ENCODE measurements at regions not wholly inside any gene's neighbourhood (a gene's known extent, or its start where the extent isn't known, plus 50 kb on each side); places are given as distances from the start of the nearest gene placed in this dataset.
A peak's percentile ranks its signal among the peaks of the same experiment; 100 is the strongest.
"Not testable (repeated sequence)": the region's sequence is repeated elsewhere in the genome, so short reads cannot be mapped to it uniquely, and the experiment has no call there.

DNA sequence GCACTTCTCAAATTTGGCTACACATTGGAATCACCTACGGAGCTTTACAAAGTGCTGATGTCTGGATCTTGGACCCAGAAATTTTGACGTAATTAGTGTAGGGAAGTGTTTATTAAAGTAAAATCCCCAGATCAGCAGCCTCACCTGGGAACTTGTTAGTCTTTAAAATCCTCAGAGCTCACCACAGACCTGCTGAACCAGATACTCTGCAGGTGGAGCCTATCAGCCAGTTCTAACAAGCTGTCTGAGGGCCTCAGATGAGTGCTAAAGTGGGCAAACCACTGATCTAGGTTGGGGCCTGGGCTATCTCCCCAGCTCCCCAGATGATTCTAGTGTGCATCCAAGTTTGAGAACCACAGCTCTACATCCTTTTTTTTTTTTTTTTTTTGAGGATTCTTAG lies 436.0 kb downstream of the ETS1 start:
- no peak for DNase-seq

DNA sequence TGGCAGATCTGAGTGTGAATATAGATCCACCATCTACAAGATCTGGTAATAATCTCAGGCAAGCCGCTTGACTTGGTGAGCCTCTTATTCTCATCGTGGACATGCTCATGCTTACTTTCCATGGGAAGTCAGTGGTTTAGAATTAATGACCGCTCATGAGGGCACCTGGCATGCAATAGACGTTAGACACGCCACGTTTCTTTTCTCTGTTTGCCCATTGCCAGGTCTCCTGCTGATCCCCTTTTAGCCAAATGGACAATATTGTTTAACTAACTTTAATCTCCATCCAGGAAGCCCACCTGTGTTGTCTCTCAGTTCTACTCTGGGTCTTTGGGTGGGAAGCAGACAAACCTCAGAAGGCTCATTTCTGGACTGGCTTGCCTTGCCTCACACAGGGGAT lies 439.1 kb downstream of the ETS1 start:
- no peak for DNase-seq

- DNase-seq = no peak
Measured at GRCh38 chr11:128146926-128147605, 440.3 kb downstream of the ETS1 start.

DNA sequence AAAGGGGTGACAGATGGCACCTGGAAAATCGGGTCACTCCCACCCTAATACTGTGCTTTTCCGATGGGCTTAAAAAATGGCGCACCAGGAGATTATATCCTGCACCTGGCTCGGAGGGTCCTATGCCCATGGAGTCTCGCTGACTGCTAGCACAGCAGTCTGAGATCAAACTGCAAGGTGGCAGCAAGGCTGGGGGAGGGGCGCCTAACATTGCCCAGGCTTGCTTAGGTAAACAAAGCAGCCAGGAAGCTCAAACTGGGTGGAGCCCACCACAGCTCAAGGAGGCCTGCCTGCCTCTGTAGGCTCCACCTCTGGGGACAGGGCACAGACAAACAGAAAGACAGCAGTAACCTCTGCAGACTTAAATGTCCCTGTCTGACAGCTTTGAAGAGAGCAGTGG lies 447.1 kb downstream of the ETS1 start:
- DNase-seq = not testable (repeated sequence)

GRCh38 chr11:128135451-128135850 lies 451.9 kb downstream of the ETS1 start:
- no peak for DNase-seq

DNA sequence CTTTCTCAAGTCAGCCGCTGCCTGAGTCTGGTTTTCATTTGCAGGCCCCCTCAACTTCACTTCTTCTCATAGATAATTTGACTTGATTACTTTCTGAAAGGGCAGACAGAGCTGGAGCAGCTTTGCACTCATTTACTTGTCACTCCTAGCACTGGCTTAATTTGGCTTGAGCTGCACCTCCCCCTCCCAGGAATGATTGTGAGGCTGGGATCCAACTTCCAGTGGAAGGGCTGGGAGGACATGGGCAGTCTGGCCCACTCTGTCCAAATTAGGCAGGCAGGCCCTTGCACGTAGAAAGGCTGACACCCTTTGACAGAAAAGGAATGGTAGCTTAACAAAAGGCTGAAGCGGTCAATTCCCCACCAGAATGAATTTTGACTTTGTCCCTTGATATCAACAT lies 453.9 kb downstream of the ETS1 start:
- no peak for DNase-seq

GRCh38 chr11:128130052-128130451 lies 457.3 kb downstream of the ETS1 start:
- DNase-seq = no peak

GRCh38 chr11:128125723-128126122 lies 461.6 kb downstream of the ETS1 start:
- DNase-seq = no peak

GRCh38 chr11:128116885-128117284 lies 470.5 kb downstream of the ETS1 start:
- no peak for DNase-seq

DNA sequence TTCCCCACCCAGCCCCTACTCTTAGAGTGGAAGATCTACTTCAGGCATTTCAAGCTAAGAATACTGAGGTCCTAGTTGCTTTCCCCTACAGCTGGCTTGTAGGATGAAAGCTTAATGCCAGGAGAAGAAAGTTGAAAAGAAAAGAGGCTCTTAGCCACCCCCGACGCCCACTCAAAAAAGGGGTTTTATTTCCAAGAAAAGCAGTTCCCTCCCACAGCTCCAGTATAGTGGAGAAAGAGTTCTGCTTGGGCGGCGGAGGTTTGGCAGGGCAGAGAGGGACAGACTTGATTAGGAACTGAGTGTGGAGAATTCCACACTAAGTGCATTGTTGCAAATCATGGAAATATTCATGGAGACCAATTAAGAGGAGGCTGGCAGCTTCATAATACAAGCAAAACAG lies 470.9 kb downstream of the ETS1 start:
- DNase-seq = no peak

- no peak for DNase-seq
Measured at GRCh38 chr11:128105950-128106349, 481.4 kb downstream of the ETS1 start.

GRCh38 chr11:128105511-128105910 lies 481.8 kb downstream of the ETS1 start:
- DNase-seq = no peak

DNA sequence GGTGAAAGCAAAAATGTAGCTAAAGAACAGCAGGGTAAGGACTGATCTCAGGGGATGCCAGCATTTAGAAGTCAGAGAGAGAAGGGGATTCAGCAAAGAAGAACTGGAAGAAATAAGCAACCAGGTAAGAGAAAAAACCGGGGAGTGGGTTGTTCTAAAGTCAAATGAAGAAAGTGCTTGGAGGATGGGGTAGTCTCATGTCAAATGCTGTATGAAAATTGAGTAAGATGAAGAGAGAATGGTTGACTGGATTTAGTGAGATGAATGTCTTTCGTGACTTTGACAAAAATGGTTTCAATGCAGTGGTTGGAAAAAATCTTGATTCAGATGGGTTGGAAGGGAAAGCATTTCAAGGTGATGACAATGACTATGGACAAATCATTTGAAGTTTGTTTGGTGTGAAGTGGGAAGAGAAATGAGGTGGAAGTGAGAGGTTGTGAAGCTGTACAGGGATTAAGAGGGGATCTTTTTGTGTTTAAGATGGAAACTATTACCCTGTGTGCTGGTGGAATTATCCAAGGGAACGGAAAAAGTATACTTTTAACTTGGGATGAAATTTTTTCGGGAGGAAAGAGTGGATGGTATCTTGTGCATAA lies 484.0 kb downstream of the ETS1 start:
- no peak for DNase-seq

- DNase-seq = no peak
Measured at GRCh38 chr11:128098781-128099180, 488.6 kb downstream of the ETS1 start.

- peak; percentile 89 for DNase-seq
Measured at GRCh38 chr11:128095466-128095981, 491.8 kb downstream of the ETS1 start.

GRCh38 chr11:128093689-128094088 lies 493.7 kb downstream of the ETS1 start:
- DNase-seq = no peak

DNA sequence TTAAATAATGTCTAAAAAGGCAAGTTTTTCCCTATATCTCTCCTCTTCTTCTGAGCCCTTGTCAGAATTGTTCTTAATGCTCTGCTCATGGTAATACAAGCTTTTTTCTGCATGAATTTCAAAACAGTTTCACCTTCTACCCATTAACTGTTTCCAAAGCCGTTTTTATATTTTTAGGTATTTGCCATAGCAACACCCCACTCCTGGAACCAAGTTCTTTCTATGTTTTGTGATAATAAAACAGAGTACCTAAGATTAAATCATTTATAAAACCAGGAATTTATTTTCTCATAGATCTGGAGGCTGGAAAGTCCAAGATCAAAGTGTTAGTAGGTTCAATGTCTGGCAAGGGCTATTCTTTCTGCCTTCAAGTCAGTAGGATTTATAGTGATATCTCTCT lies 497.4 kb downstream of the ETS1 start:
- DNase-seq = no peak

DNA sequence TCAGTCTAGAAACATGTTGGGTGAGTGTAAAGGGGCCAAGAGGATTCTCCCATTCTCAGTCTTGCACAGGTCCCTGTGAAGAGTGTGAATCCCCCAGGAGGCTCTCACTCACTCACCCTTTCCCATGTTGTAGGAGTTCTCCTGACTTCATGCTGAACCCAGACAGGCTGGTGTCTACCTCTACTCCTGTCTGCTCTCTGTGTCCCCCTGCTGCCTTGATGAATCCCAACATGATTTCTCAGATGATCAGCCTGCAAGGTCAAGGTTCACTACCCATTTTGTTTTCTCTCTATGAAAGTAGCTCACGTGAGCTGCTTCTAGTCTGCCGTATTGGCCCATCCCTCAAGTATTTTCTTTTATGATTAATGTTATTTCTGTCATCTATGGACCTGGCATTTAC lies 500.6 kb downstream of the ETS1 start:
- DNase-seq = no peak

GRCh38 chr11:128085276-128085675 lies 502.1 kb downstream of the ETS1 start:
- DNase-seq = no peak

DNA sequence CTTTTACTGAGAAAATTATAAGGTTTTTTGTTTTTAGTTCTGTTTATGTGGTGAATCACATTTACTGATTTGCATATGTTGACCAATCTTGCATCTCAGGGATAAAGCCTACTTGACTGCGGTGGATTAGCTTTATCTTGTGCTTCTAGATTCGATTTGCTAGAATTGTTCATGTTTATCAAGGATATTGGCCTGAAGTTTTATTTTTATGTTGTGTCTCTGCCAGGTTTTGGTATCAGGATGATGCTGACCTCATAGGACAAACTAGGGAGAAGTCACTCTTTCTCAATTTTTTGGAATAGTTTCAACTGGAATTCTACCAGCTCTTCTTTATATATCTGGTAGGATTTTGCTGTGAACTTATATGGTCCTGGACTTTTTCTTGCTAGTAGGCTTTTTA lies 504.8 kb downstream of the ETS1 start:
- no peak for DNase-seq

- no peak for DNase-seq
Measured at GRCh38 chr11:128069665-128070064, 517.7 kb downstream of the ETS1 start.

DNA sequence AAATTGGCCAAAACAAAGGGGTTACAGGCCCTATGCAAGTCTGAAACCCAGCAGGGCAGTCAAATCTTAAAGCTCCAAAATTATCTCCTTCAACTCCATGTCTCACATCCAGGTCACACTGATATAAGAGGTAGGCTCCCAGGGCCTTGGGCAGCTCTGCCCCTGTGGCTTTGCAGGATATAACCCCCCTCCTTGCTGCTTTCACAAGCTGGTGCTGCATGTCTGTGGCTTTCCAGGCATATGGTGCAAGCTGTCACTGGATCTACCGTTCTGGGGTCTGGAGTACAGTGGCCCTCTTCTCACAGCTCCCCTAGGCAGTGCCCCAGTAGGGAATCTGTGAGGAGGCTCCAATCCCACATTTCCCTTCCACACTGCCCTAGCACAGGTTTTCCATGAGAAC lies 519.6 kb downstream of the ETS1 start:
- no peak for DNase-seq

- no peak for DNase-seq
Measured at GRCh38 chr11:128066399-128066798, 521.0 kb downstream of the ETS1 start.

GRCh38 chr11:128061281-128061871 lies 526.0 kb downstream of the ETS1 start:
- no peak for DNase-seq

All from NCI-H226 (cell line).